H4 (cell line): ENCODE measurements at regions not wholly inside any gene's neighbourhood (a gene's known extent, or its start where the extent isn't known, plus 50 kb on each side); places are given as distances from the start of the nearest gene placed in this dataset.

Experiments
- DNase-seq: peaks from one replicate; pipeline ENCODE4 v3.0.0-alpha.2; 2015; ENCODE audit warnings: low spot score

GRCh38 chr5:162485666-162486292 is 418.2 kb downstream of the GABRG2 start:
- no peak for DNase-seq

DNA sequence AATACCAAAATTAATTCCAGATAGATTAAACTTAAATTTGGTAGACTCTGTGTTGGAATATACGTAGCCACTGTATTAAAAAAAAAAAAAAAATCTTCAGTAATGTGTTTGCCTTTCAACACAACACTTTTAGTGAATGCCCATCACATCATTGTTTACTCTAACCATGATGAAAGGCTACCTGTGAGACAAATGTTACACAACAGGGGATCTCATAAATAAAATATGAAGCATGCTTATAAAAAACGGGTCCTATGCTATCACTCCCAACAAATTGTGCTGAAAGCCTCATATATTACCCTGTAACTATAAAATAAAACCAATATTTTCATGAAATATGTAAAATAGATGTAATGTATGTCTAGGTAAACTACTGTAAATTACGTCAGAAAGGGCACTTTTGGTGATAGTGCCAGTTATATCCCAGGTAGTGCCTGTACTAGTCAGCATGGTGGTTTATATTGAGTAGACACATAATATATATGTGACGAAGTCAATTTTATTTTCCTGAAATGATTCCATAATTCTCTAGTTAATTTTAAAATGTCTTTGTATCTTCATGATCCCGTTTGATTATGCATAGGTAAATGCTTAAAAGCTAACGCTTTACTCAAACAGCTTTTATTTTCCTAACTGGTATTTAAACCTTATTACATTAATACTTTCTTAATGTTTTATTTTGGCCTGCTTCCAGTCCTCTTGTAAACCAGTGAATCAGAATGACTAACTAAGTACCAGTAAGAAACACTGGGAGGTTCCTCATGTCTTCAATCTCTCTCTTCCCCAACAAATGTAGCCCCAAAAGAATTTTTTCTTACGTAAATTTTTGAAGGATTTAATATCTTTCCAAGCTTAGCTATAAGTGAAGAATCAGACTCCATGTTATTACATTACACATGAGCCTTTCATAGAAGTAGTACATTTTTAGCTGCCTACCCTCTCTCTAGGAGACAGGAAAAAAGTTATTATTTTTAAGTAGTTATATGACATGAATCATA is 420.3 kb downstream of the GABRG2 start:
- DNase-seq: no peak

DNA sequence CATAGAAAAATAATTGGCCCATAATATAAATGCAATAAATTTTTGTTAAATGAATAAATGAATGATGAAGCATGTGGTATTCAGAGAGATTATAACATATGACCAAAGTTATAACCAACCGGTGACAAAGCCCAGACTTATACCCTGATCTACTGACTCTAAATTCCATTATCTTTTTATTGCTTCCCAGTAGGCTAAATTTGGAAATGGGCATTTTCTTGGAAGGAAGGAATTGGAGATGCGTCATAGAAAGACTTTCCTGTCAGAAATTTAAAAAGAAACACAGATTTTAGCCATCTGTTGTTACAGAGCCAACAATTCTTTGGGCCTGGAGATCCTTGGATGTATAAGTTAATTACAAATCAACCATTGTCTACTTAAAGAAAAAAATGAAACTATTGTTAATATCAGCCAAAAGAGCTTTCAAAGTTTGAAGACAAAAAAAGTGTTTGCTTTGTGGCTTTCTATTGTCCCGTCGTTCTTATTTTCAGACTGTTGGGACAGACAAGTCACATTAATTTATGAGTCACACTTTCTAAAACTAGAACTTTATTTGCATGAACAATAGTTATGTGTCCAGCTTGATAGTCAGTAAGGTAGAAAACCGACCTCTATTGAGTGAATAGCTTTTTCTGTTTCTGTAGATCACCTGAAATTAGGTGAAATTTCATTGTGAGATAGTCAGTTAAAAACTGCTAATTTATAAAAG is 428.7 kb downstream of the GABRG2 start:
- no peak for DNase-seq

- no peak for DNase-seq
These were observed 429.9 kb downstream of the GABRG2 start for GRCh38 chr5:162497455-162497854.

GRCh38 chr5:162502780-162503179 is 435.2 kb downstream of the GABRG2 start:
- DNase-seq: no peak

GRCh38 chr5:162503796-162504195 is 436.2 kb downstream of the GABRG2 start:
- no peak for DNase-seq

- no peak for DNase-seq
These were observed 445.5 kb downstream of the GABRG2 start for GRCh38 chr5:162512935-162513565.

- DNase-seq: no peak
These were observed 446.5 kb downstream of the GABRG2 start for GRCh38 chr5:162514116-162514515.

- no peak for DNase-seq
These were observed 453.3 kb downstream of the GABRG2 start for GRCh38 chr5:162520878-162521277.

DNA sequence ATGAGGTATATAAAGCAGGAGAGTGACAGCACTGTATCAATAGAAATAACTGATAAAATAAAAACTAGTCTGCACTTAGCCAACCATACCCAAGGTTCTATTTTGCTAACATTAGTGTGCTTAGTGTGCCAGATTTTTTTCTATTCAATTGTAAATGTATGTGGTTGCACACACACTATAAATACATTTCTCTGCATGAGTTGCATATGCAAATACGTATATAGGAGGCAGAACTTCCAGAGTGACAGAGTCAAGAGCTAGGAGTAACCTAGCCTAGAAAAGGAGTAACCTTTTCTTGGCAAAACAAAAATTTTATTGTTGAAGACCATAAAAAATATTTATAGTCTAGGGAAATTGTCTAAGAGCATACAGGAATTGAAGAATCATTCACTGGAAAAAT is 461.6 kb downstream of the GABRG2 start:
- no peak for DNase-seq

- DNase-seq: peak; percentile 15
These were observed 462.3 kb downstream of the GABRG2 start for GRCh38 chr5:162529886-162530285.

- DNase-seq: no peak
These were observed 475.9 kb downstream of the GABRG2 start for GRCh38 chr5:162543437-162543836.

DNA sequence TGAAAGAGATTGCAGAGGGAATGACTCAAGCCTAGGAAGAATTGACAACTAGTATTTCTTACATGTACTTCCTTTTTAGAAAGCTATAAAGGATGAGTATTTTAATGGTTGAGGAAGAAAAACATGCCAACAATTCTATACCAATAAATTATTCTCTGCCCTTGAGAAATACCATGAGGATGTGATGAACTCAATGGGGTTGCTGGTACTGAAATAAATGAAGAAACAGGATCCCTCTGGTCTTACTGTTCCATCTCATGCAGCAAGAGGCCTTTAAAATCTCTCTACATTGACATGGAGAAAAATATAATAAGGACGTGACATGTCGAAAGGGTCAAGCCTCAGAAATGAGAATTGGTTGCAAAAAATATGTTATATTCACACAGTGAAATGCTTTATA is 477.3 kb downstream of the GABRG2 start:
- no peak for DNase-seq

DNA sequence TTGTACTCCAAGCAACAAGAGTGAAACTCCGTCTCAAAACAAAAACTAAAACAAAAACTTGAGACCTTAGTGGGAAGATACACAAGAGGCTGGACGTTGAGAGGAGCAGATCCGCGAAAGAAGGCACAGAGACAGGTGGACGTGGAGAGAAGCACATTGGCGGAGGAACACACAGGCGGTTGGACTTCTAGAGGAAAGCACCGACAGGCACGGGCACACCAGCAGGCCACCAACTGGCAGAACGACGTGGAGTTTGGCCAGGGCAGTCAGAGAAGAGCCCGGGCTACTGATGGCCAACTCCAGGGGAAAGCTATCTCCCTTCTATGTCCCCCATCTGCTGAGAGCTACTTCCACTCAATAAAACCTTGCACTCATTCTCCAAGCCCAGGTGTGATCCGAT is 482.7 kb downstream of the GABRG2 start:
- no peak for DNase-seq

DNA sequence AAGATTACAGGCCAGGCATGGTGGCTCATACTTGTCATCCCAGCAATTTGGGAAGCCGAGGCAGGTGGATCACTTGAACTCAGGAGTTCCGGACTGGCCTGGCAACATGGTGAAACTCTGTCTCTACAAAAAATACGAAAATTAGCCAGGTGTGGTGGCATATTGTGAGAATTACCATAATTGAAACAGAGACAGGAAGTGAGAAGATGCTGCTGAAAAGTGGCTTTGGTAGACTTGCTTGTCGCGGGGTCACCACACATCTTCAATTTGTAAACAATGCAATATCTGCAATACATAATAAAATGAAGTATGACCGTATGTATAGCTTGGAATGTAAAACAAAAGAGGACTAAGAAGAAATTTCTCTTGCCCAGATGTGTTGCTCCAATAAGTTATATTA is 490.5 kb downstream of the GABRG2 start:
- no peak for DNase-seq

DNA sequence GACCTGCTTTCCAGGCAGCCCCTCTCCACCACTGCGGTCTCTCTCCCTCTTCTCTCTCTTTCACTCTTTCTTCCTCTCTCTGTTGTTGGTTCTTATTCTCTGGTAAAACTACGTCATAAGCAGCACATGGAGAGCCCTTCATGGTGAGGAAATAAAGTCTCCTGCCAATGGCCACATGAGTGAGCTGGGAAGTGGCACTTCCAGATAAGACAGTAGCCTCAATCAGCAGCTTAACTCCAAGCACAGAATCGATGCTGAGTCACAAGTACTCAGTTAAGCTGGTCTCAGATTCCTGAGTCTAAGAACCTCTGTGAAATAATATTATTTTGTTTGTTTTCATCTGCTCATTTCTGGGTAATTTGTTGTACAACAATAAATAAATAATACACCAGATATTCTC is 500.1 kb downstream of the GABRG2 start:
- DNase-seq: no peak

DNA sequence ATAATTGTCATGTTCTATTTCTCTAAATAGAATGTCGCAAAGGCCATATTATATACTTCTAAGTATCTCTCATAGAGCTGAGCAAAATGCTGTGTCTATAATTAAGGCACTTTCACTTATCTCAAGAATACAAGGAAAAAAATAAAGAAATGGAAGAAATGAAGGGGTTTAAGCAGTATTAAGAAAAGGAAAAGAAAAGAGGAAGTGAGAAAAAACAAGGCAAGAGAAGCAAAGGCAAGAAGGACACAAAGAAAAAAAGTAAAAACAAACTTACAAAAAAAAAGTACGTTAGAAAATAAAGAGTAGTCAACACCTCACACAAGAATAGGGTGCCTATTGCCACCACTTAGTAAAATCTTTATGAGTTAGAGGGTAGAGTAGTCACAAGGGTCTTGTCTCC is 506.2 kb downstream of the GABRG2 start:
- no peak for DNase-seq

- DNase-seq: no peak
These were observed 524.2 kb downstream of the GABRG2 start for GRCh38 chr5:162591724-162592123.

DNA sequence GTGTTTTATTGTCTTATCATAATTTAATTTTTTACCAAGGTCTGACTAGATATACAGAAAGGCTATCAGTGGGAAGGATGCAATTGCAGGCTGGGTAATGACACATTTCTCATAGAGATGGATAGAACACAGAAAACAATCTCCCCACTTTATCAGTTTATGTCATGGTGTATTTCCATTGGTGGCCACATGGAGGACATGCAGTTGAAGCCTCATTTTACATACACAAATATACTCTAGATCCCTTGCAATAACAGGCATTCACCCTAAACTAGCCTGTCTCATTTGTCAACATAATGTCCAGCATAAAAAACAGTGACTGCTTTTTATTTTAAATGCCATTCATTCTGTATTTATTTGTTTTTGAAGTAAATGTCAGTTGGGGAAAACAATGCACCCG is 526.3 kb downstream of the GABRG2 start:
- no peak for DNase-seq

DNA sequence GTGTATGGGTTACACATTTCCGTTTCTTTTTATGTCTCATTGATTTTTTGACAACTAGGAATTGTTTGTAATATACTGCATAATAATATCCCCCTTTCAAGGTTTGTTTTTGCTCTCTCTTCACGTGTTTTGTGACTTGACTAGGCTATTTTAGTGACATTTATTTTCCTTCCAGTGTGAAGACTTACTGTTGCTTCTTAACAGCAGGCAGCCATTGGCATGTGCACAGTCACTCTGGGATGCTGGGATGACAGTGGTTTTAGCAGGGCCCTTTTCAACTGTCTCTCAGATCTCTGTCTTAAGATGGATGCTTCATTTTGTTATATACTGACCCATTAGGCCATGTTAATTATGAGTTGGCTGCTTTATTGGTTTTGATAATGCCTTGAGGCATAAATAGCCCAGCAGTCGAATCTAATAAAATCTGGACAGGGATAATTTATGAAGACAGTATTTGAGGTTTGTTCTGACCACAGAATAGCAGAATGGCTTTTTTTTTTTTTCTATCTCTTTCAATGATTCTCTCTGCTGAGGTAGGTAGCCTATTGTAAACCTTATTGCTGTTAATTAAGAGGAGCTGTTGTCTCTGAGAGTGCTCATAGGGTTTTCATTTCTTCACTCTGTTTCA is 536.0 kb downstream of the GABRG2 start:
- DNase-seq: no peak

GRCh38 chr5:162607879-162608278 is 540.3 kb downstream of the GABRG2 start:
- no peak for DNase-seq
